DND-41 (cell line): ENCODE measurements at regions not wholly inside any gene's neighbourhood (a gene's known extent, or its start where the extent isn't known, plus 50 kb on each side); places are given as distances from the start of the nearest gene placed in this dataset.

Source experiments
- ATAC-seq: fragments of 200-7000 bp; cut with Tn5 transposase; 3 replicates; pipeline ENCODE4 v1.9.1; 2021; ENCODE audit warnings: low read depth; ENCODE audit not compliant: insufficient read depth
- DNase-seq: peaks from one replicate; pipeline ENCODE4 v3.0.0-alpha.2; 2020
- H2AFZ ChIP-seq: 2 replicates; pipeline ENCODE4 v1.6.0; 2012; ENCODE audit warnings: low read depth, low read length
- H3K27ac ChIP-seq: 2 replicates; pipeline ENCODE4 v1.5.1; 2012; ENCODE audit warnings: low read length, inconsistent platforms
- H3K27me3 ChIP-seq: fragments of 200-600 bp; sonication (generic); 2 replicates; pipeline ENCODE4 v1.6.0; 2012; ENCODE audit warnings: low read length, mild to moderate bottlenecking, inconsistent platforms; ENCODE audit not compliant: insufficient read depth, poor library complexity
- H3K36me3 ChIP-seq: 2 replicates; pipeline ENCODE4 v1.5.1; 2012; ENCODE audit warnings: low read length, inconsistent platforms; ENCODE audit not compliant: insufficient read depth
- H3K4me1 ChIP-seq: 2 replicates; pipeline ENCODE4 v1.5.1; 2012; ENCODE audit warnings: mild to moderate bottlenecking, low read length; ENCODE audit not compliant: insufficient read depth
- H3K4me2 ChIP-seq: 2 replicates; pipeline ENCODE4 v1.6.0; 2012; ENCODE audit warnings: mild to moderate bottlenecking, moderate library complexity, low read length, inconsistent platforms; ENCODE audit not compliant: insufficient read depth
- H3K4me3 ChIP-seq, 2 experiments: fragments of 200-600 bp in 1 of 2; shearing (Covaris generic) in 1 of 2; 2 replicates each; pipeline ENCODE4 v1.5.1; 2012 to 2016; ENCODE audit warnings: inconsistent platforms in 2 of 2, low read length in 2 of 2, mild to moderate bottlenecking in 2 of 2, low read depth in 1 of 2, moderate library complexity in 1 of 2
- H3K79me2 ChIP-seq: 2 replicates; pipeline ENCODE4 v1.6.0; 2012; ENCODE audit warnings: low read length, inconsistent platforms; ENCODE audit not compliant: insufficient read depth
- H3K9ac ChIP-seq: 2 replicates; pipeline ENCODE4 v1.6.0; 2012; ENCODE audit warnings: low read depth, mild to moderate bottlenecking, inconsistent platforms, low read length, moderate library complexity
- H3K9me3 ChIP-seq: 2 replicates; pipeline ENCODE4 v1.5.1; 2012; ENCODE audit warnings: low read length, moderate library complexity, mild to moderate bottlenecking, inconsistent platforms; ENCODE audit not compliant: insufficient read depth, severe bottlenecking
- H4K20me1 ChIP-seq: 2 replicates; pipeline ENCODE4 v1.6.0; 2012; ENCODE audit warnings: low read length; ENCODE audit not compliant: insufficient read depth
- EZH2 ChIP-seq: IDR thresholded peaks from 3 replicates; pipeline ENCODE4 v1.6.1; 2012; ENCODE audit warnings: borderline replicate concordance, low read depth, mild to moderate bottlenecking, moderate library complexity, low read length, inconsistent platforms; ENCODE audit not compliant: severe bottlenecking
- TF ChIP-seq, protein P1 (sequence below): IDR thresholded peaks from 2 replicates; pipeline ENCODE4 v1.5.1; 2012; ENCODE audit warnings: borderline replicate concordance, low read length, moderate library complexity, mild to moderate bottlenecking; ENCODE audit not compliant: poor library complexity, severe bottlenecking; ENCODE audit errors: extremely low read depth

DNA sequence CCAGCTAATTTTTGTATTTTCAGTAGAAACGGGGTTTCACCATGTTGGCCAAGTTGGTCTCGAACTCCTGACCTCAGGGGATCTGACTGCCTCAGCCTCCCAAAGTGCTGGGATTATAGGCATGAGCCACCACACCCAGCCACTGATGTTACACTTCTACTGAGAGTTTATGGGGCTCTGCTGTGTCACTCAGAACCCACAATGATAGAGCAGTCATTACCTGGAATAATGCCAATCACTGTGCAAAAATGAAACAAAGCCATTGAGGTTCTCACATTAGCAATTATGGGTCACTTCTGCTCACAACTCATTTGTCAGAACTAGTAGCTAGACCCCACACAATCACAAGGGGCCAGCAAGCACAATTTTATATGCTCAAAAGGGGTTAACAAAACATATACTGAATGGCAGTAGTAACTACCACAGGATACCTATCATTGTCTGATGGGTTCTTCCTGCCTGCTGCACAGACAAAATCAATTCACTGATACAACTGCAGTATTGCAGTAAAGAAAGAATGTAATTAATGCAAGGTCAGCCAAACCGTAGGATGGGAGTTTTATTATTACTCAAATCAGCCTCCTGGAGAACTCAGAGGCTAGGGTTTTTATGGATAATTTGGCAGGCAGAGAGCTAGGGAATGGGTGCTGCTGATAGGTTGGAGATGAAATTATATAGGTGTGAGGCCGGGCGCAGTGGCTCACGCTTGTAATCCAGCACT, 72.1 kb upstream of the TRIM24 start:
- no peak overlapping the region for H3K4me2 ChIP-seq
- no peaks in the 10 kb centered on the region for H3K27me3 ChIP-seq
- no peak overlapping the region for H3K4me3 ChIP-seq
- no peak overlapping the region for H3K27ac ChIP-seq
- no peak for ATAC-seq
- no peak for DNase-seq
- TF ChIP-seq, protein P1, sequence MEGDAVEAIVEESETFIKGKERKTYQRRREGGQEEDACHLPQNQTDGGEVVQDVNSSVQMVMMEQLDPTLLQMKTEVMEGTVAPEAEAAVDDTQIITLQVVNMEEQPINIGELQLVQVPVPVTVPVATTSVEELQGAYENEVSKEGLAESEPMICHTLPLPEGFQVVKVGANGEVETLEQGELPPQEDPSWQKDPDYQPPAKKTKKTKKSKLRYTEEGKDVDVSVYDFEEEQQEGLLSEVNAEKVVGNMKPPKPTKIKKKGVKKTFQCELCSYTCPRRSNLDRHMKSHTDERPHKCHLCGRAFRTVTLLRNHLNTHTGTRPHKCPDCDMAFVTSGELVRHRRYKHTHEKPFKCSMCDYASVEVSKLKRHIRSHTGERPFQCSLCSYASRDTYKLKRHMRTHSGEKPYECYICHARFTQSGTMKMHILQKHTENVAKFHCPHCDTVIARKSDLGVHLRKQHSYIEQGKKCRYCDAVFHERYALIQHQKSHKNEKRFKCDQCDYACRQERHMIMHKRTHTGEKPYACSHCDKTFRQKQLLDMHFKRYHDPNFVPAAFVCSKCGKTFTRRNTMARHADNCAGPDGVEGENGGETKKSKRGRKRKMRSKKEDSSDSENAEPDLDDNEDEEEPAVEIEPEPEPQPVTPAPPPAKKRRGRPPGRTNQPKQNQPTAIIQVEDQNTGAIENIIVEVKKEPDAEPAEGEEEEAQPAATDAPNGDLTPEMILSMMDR: no peak
- TF ChIP-seq EZH2: no peak
- H3K9ac ChIP-seq: no peak overlapping the region
- no peaks in the 10 kb centered on the region for H3K4me1 ChIP-seq
- no peaks in the 10 kb centered on the region for H3K79me2 ChIP-seq
- no peak overlapping the region for H2AFZ ChIP-seq
- no peaks in the 10 kb centered on the region for H3K36me3 ChIP-seq
- no peaks in the 10 kb centered on the region for H4K20me1 ChIP-seq
- H3K9me3 ChIP-seq: peaks cover 2% of the 10 kb centered on the region

DNA sequence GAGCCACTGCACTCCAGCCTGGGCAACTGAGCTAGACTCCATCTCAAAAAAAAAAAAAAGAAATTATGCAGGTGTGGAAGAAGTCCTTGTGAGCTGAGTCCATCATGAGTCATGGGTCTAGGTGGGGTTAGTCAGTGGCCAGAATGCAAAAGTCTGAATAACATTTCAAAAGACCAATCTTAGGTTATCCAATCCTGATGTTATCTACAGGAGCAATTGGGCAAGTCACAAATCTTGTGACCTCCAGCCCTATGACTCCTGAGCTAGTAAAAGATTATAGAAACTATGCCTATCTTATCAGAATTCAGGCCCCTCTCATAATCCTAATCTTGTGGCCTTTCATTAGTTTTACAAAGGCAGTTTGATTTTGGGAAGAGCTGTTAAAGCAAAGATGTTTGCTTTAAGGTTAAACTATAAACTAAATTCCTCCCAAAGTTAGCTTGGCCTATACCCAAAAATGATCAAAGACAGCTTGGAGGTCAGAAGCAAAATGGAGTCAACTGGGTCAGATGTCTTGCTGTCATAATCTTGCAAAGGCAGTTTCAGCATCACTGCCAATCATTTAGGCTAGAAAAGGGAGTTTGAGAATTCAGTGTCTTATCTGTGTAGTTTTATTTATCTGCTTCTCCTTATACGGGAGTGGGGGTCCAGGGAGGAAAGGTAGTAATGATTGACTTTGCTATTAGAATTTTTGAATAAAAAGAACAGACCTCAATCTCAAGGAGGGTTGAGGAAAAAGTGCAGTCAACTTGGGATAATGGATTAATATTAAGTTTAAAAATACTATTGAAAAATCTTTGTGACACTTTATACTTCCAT, 71.2 kb upstream of the TRIM24 start:
- H3K4me2 ChIP-seq: no peak overlapping the region
- H3K4me3 ChIP-seq: no peak overlapping the region
- no peaks in the 10 kb centered on the region for H3K79me2 ChIP-seq
- H2AFZ ChIP-seq: no peak overlapping the region
- TF ChIP-seq EZH2: no peak
- TF ChIP-seq, protein P1: no peak
- H3K9me3 ChIP-seq: peaks cover 2% of the 10 kb centered on the region
- DNase-seq: no peak
- H3K4me1 ChIP-seq: no peaks in the 10 kb centered on the region
- H3K9ac ChIP-seq: no peak overlapping the region
- no peaks in the 10 kb centered on the region for H3K27me3 ChIP-seq
- ATAC-seq: no peak
- no peak overlapping the region for H3K27ac ChIP-seq
- no peaks in the 10 kb centered on the region for H3K36me3 ChIP-seq
- no peaks in the 10 kb centered on the region for H4K20me1 ChIP-seq

DNA sequence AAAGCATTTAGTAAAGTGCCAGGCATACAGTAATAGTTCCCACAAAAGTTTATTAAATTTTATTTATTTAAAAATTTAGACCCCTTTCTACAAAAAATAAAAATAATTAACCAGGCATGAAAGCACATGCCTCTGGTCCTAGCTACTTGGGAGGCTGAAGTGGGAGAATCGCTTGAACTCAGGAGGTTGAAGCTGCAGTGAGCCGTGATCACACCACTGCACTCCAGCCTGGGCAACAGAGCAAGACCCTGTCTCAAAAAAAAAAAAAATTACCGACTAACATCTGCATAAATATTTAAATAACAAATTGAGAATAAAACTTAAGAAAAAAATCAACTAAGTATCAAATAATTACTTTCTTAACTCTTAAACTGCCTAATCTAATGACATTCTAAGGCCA, 64.3 kb upstream of the TRIM24 start:
- H3K27me3 ChIP-seq: no peaks in the 10 kb centered on the region
- DNase-seq (no peak), ATAC-seq (no peak)
- H3K9me3 ChIP-seq: no peaks in the 10 kb centered on the region
- no peak overlapping the region for H3K4me2 ChIP-seq
- TF ChIP-seq, protein P1: no peak
- no peak for TF ChIP-seq EZH2
- no peak overlapping the region for H3K27ac ChIP-seq
- no peaks in the 10 kb centered on the region for H3K36me3 ChIP-seq
- no peaks in the 10 kb centered on the region for H3K4me1 ChIP-seq
- H3K9ac ChIP-seq: no peak overlapping the region
- H3K4me3 ChIP-seq: no peak overlapping the region
- H3K79me2 ChIP-seq: no peaks in the 10 kb centered on the region
- H4K20me1 ChIP-seq: no peaks in the 10 kb centered on the region
- no peak overlapping the region for H2AFZ ChIP-seq
